Endodermal cell (in vitro differentiated cells): ENCODE measurements at regions not wholly inside any gene's neighbourhood (a gene's known extent, or its start where the extent isn't known, plus 50 kb on each side); places are given as distances from the start of the nearest gene placed in this dataset.

Experiments used
- DNase-seq: peaks from one replicate; pipeline ENCODE4 v3.0.0-alpha.2; 2017
- H3K27ac ChIP-seq: 2 replicates; pipeline ENCODE4 v1.5.1; 2013; ENCODE audit warnings: mild to moderate bottlenecking, low read depth, low read length, moderate library complexity
- H3K27me3 ChIP-seq: 2 replicates; pipeline ENCODE4 v1.6.1; 2013; ENCODE audit warnings: mild to moderate bottlenecking, low read length, moderate library complexity; ENCODE audit not compliant: insufficient read depth, control insufficient read depth, poor library complexity, severe bottlenecking
- H3K36me3 ChIP-seq: 2 replicates; pipeline ENCODE4 v1.7.0; 2013; ENCODE audit warnings: mild to moderate bottlenecking, low read length, moderate library complexity; ENCODE audit not compliant: control insufficient read depth, insufficient read depth
- H3K4me1 ChIP-seq: one replicate; pipeline ENCODE4 v1.7.0; 2013; ENCODE audit warnings: low read length; ENCODE audit not compliant: control insufficient read depth, insufficient read depth
- H3K4me3 ChIP-seq: 2 replicates; pipeline ENCODE4 v1.5.1; 2013; ENCODE audit warnings: mild to moderate bottlenecking, low read length, moderate library complexity
- H3K9ac ChIP-seq: 2 replicates; pipeline ENCODE4 v1.6.1; 2013; ENCODE audit warnings: mild to moderate bottlenecking, low read length, moderate library complexity; ENCODE audit not compliant: poor library complexity, severe bottlenecking; ENCODE audit errors: extremely low read depth
- H3K9me3 ChIP-seq: 2 replicates; pipeline ENCODE4 v1.6.1; 2013; ENCODE audit warnings: mild to moderate bottlenecking, low read length, moderate library complexity; ENCODE audit not compliant: control insufficient read depth
- H3K27ac Mint-ChIP-seq: 2 replicates; pipeline ENCODE4 v1.8.0; 2020; ENCODE audit warnings: mixed read lengths
- H3K27me3 Mint-ChIP-seq: 2 replicates; pipeline ENCODE4 v1.8.0; 2021; ENCODE audit warnings: mild to moderate bottlenecking, mixed read lengths; ENCODE audit not compliant: insufficient read depth
- H3K36me3 Mint-ChIP-seq: 2 replicates; pipeline ENCODE4 v1.8.0; 2020; ENCODE audit warnings: low read depth, mixed read lengths
- H3K4me1 Mint-ChIP-seq: 2 replicates; pipeline ENCODE4 v1.8.0; 2020; ENCODE audit warnings: mixed read lengths
- H3K4me3 Mint-ChIP-seq: 2 replicates; pipeline ENCODE4 v1.8.0; 2020; ENCODE audit warnings: mild to moderate bottlenecking, moderate library complexity, mixed read lengths
- H3K9me3 Mint-ChIP-seq: 2 replicates; pipeline ENCODE4 v1.8.0; 2020; ENCODE audit warnings: mild to moderate bottlenecking, mixed read lengths
- whole genome bisulfite sequencing, 2 experiments: methylation state at CpG; one replicate each; pipeline versions ENCODE4 v1.1.5 to v1.1.7; 2013; ENCODE audit warnings: missing lambda C conversion rate in 2 of 2, mixed read lengths in 1 of 2; ENCODE audit not compliant: insufficient coverage in 1 of 2, insufficient read length in 1 of 2; 5-methylcytosine and 5-hydroxymethylcytosine counted together
- TF ChIP-seq, protein P1 (sequence below): fragments of 200-600 bp; sonication (generic); conservative IDR thresholded peaks from 2 replicates; pipeline ENCODE4 v1.5.0; 2021; ENCODE audit warnings: antibody characterized with exemption, mild to moderate bottlenecking

GRCh38 chr12:43292699-43293098, 259.3 kb downstream of the ADAMTS20 start:
- H3K9ac ChIP-seq = no peak overlapping the region
- H3K9me3 Mint-ChIP-seq = peaks cover 4% of the 10 kb centered on the region
- H3K9me3 ChIP-seq = no peaks in the 10 kb centered on the region
- H3K4me3 Mint-ChIP-seq = no peak overlapping the region
- no peak for DNase-seq
- peaks cover 3% of the 10 kb centered on the region for H3K4me1 Mint-ChIP-seq
- no peaks in the 10 kb centered on the region for H3K27me3 ChIP-seq
- no peaks in the 10 kb centered on the region for H3K27me3 Mint-ChIP-seq
- no peaks in the 10 kb centered on the region for H3K4me1 ChIP-seq
- no peaks in the 10 kb centered on the region for H3K36me3 ChIP-seq
- no peak overlapping the region for H3K27ac ChIP-seq
- no peak overlapping the region for H3K4me3 ChIP-seq
- TF ChIP-seq, protein P1, sequence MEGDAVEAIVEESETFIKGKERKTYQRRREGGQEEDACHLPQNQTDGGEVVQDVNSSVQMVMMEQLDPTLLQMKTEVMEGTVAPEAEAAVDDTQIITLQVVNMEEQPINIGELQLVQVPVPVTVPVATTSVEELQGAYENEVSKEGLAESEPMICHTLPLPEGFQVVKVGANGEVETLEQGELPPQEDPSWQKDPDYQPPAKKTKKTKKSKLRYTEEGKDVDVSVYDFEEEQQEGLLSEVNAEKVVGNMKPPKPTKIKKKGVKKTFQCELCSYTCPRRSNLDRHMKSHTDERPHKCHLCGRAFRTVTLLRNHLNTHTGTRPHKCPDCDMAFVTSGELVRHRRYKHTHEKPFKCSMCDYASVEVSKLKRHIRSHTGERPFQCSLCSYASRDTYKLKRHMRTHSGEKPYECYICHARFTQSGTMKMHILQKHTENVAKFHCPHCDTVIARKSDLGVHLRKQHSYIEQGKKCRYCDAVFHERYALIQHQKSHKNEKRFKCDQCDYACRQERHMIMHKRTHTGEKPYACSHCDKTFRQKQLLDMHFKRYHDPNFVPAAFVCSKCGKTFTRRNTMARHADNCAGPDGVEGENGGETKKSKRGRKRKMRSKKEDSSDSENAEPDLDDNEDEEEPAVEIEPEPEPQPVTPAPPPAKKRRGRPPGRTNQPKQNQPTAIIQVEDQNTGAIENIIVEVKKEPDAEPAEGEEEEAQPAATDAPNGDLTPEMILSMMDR = no peak
- WGBS, 2 experiments = 80 to 92% methylated on average over 1 of the region's 2 CpGs
- no peak overlapping the region for H3K27ac Mint-ChIP-seq
- no peaks in the 10 kb centered on the region for H3K36me3 Mint-ChIP-seq

GRCh38 chr12:43291516-43291915, 260.5 kb downstream of the ADAMTS20 start:
- no peak overlapping the region for H3K4me3 ChIP-seq
- Mint-ChIP-seq H3K4me3 (no peak overlapping the region), H3K27me3 (no peaks in the 10 kb centered on the region), H3K36me3 (no peaks in the 10 kb centered on the region), H3K27ac (no peak overlapping the region), H3K4me1 (peaks cover 5% of the 10 kb centered on the region), H3K9me3 (no peaks in the 10 kb centered on the region)
- no peak overlapping the region for H3K9ac ChIP-seq
- DNase-seq = no peak
- H3K36me3 ChIP-seq = no peaks in the 10 kb centered on the region
- H3K27me3 ChIP-seq = no peaks in the 10 kb centered on the region
- no peaks in the 10 kb centered on the region for H3K4me1 ChIP-seq
- TF ChIP-seq, protein P1 = no peak
- no peak overlapping the region for H3K27ac ChIP-seq
- no peaks in the 10 kb centered on the region for H3K9me3 ChIP-seq
- WGBS, 2 experiments = 96 to 100% methylated on average over 1 to 3 of the region's 3 CpGs

- no peaks in the 10 kb centered on the region for H3K9me3 Mint-ChIP-seq
- H3K9me3 ChIP-seq = no peaks in the 10 kb centered on the region
- no peaks in the 10 kb centered on the region for H3K36me3 ChIP-seq
- WGBS, 2 experiments = 94% methylated on average over 2 of the region's 2 CpGs; no CpG with 5 or more reads in 1 of the 2 experiments
- no peaks in the 10 kb centered on the region for H3K27me3 ChIP-seq
- H3K9ac ChIP-seq = no peak overlapping the region
- TF ChIP-seq, protein P1 = no peak
- H3K4me3 ChIP-seq = no peak overlapping the region
- no peaks in the 10 kb centered on the region for H3K4me1 ChIP-seq
- no peak overlapping the region for H3K27ac ChIP-seq
- H3K4me1 Mint-ChIP-seq = peaks cover 5% of the 10 kb centered on the region
- H3K36me3 Mint-ChIP-seq = no peaks in the 10 kb centered on the region
- H3K27me3 Mint-ChIP-seq = no peaks in the 10 kb centered on the region
- no peak for DNase-seq
- H3K27ac Mint-ChIP-seq = no peak overlapping the region
- no peak overlapping the region for H3K4me3 Mint-ChIP-seq
Observed at GRCh38 chr12:43290836-43291235, 261.2 kb downstream of the ADAMTS20 start.
